ENCODE measurements at regions not wholly inside any gene's neighbourhood (a gene's known extent, or its start where the extent isn't known, plus 50 kb on each side); places are given as distances from the start of the nearest gene placed in this dataset.
"Not testable (repeated sequence)": the region's sequence is repeated elsewhere in the genome, so short reads cannot be mapped to it uniquely, and the experiment has no call there.

DNA sequence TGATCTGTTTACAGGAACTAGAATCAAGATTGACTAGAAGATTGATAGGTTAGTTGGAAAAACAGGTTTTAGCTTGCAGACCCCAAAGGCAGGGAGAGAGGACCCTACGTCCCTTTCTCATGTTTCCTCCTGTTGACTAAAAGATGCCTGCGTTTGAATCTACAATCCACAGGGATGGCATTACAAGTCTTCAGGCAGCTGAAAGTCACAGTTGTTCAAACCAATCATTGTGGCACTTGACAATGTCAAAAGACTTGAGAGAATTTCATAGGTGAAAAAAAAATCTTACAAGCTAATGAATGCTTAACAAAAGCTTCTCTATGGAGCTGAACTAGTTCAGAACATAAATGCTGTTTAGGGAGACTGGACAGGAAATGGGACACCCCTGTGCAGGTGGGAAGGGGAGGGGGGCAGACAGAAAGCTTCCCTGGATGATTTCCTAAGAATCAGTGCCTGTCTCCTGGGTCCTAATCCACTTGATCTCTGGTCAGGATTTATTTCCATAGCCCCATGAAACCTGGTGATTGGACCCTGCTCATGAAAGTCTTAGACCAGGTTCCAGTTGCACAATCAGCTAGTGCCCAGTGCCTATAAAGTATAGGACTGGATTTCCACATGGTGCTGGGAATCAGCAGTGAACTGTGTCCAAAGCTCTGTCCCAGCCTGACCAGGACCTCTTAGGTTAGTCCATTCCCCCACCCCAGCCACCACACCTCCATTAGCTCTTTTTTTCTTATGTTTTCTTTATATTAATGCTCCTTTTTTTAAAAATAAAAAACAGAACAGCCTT is 91.6 kb upstream of the BCAR3 start:
- DNase-seq, result no peak

GRCh38 chr1:93771843-93772242 is 90.2 kb upstream of the BCAR3 start:
- no peak for DNase-seq

GRCh38 chr1:93770640-93771039 is 89.0 kb upstream of the BCAR3 start:
- DNase-seq, result no peak

DNA sequence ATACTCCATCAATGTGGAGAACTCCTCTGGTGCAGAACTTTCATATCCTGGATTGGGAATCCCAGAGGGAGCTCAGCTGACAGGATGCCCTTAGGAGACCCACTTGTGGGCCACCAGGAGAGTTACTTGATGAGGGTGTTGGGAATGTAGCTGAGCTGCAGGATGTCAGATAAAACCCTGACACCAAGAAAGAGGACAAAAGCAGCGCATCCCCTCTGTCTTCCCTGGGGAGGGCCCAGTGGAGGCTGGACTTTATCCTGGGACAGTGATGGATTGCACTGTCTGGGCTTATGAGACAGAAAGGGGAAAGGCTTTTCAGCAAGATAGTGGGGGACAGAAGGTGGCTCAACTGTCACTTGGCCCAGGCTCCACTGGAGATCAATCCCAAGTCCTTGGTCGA is 88.1 kb upstream of the BCAR3 start:
- no peak for DNase-seq

GRCh38 chr1:93768380-93768863 is 86.8 kb upstream of the BCAR3 start:
- DNase-seq, result peak in 10 of 58 donors; percentile 4 to 45 (median 28)

GRCh38 chr1:93766451-93766850 is 84.8 kb upstream of the BCAR3 start:
- no peak for DNase-seq

DNA sequence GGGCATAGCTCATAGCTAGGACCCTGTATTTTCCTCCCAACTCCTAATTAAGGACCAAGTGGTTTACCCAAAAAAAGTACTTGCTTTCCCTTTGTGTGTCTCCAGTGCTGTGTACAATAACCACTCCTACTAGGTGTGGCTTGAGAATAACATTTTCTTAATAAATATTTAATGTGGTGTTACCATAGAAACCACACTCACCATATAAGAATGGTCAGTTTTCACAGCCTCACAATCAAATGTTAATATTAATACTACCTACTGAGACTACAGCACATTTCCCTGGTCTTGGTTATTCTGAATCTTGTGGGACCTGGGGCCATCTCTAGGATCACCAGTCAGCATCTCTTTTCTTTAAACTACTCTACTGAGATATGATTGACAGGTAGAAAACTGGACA is 83.5 kb upstream of the BCAR3 start:
- no peak for DNase-seq

DNA sequence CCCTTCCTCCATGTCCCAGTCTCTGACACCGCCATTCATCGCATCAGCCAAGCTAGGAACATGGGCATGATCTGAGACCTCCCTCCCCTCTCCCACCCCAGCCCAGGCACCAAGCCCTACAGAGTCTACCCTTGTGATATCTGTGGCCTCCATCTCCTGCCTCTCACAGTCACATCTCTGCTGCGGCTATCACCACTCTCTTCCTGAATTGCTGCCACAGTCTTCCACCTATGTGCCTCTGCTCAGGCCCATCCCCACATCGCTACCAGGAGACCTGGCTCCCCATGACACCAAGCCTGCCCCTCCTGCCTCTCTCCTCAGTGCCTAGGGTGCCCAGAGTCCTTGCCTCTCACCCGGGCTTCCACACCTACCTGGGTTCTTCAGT is 82.7 kb upstream of the BCAR3 start:
- no peak for DNase-seq

DNA sequence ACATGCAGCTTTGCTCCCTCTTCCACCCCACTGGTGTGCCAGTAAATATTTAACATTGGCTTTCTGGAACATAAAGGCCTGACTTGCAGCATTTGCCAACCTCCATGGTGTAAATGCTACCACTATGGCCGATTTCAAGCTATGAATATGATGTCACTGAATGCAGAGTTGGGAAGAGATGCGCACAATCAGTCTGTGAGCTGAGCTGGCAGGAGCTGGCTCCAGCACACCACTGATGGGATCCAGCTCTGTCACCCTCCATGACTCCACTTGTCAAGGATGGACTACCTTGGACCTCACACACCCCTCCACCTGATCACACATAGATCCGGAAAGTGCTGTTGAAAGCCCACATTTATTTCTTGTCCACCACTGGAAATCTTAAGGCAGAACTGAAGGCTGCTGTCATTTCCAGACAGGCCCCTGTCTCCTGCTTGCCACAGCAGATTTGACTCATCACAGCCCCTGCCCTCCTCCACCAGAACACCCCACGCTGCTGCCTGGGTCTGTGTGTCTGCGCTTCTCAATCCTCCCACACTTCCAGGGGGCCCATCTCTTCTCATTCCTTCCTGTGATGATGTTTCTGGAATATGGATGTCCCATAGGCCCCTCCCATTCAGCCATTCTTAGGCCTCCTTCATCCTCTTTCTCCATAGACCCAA is 82.2 kb upstream of the BCAR3 start:
- no peak for DNase-seq

GRCh38 chr1:93758842-93759515 is 77.3 kb upstream of the BCAR3 start:
- peak in 1 of 58 donors; percentile 25 for DNase-seq

DNA sequence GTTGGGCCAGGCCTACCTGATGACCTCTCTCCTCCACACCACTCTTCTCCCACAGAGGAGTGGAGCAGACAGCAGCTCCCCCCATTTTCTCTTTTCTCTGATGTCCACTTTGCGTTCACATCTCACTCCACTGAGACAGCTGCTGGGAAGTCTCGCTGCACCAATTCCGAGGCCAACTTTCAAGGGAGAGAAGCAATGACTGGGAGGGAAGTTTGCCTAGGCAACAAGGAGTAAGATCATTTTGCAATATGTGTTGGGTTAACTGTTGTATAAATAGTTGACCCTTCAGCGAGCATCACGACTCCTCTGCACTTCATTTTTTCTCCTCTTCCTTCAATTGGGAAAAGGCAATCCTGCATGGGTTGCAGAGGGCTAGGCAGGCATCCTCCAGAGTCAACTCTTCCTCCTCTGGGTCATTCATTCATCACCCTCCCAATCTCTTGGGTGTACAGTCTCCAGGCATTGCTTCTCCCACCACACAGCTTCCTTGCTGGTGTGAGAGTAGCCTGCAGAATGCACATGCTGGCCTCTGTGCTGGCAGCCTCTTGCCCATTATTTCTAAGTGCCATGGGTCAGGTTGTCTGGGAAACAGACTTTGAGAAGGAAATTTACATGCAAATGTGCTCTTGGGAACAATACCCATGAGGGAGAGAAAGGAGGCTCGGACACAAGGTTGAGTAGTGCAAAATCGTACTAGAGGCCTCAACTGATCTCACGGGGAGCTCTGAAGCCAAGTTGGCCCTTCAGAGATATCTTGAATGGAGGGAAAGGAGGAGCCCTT is 75.8 kb upstream of the BCAR3 start:
- peak in 1 of 58 donors; percentile 7 for DNase-seq

GRCh38 chr1:93756657-93757056 is 75.0 kb upstream of the BCAR3 start:
- DNase-seq, result no peak

GRCh38 chr1:93755251-93755715 is 73.6 kb upstream of the BCAR3 start:
- DNase-seq, result not testable (repeated sequence)

GRCh38 chr1:93753791-93754763 is 72.4 kb upstream of the BCAR3 start:
- peak in 5 of 58 donors; percentile 8 to 58 (median 28) for DNase-seq

- peak in 50 of 58 donors; percentile 12 to 91 (median 53) for DNase-seq
These were observed 70.0 kb upstream of the BCAR3 start for GRCh38 chr1:93751377-93752250.

DNA sequence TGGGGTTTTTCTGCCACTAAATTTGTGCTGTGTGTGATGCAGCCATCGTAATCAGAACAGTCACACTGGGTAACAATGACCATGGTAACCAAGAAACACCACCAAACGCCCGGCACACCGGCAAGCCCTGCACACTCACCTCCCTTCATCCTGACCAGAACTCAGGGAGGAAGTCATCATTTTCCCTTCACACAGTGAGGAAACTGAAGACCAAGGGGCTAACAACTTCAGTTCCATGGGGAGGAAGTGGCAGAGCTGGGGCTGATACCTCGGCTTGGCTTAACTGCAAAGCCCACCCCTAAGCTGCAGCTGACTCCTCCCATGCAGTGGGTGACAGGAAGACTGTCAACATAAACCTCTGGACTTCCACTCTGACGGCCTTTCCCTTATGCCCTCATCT is 69.3 kb upstream of the BCAR3 start:
- DNase-seq, result no peak

DNA sequence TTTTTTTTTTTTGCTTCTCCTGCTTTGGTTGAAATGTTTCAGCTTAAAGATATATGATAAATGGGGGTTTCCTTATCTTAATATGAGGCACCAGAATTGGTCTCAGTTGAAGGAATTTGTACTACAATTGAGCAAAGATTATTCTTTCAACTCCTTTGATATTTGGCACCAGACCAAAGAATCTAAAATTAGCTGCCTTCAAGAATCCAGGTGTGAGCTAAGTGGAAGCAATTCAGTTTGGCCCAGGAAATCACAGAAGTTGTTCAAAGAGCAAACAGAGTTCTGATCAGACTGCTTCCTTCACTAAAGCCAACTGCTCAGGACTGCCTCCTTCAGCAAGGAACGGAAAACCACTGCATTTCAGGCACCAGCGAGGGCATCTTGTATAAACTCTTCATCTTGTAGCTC is 68.3 kb upstream of the BCAR3 start:
- DNase-seq, result no peak

- no peak for DNase-seq
These were observed 67.8 kb upstream of the BCAR3 start for GRCh38 chr1:93749487-93749886.
